AG10803 (cell line): ENCODE measurements at regions not wholly inside any gene's neighbourhood (a gene's known extent, or its start where the extent isn't known, plus 50 kb on each side); places are given as distances from the start of the nearest gene placed in this dataset.
A peak's percentile ranks its signal among the peaks of the same experiment; 100 is the strongest.

Source experiments
- DNase-seq: peaks from one replicate; pipeline ENCODE4 v3.0.0; 2010; ENCODE audit warnings: low read depth
- H3K4me3 ChIP-seq: 2 replicates; pipeline ENCODE4 v1.5.1; 2011; ENCODE audit warnings: mild to moderate bottlenecking, low read length, control low read depth
- TF ChIP-seq, protein P1 (sequence below): conservative IDR thresholded peaks from 2 replicates; pipeline ENCODE4 v1.5.1; 2011; ENCODE audit warnings: mild to moderate bottlenecking, low read length, control low read depth, inconsistent platforms

DNA sequence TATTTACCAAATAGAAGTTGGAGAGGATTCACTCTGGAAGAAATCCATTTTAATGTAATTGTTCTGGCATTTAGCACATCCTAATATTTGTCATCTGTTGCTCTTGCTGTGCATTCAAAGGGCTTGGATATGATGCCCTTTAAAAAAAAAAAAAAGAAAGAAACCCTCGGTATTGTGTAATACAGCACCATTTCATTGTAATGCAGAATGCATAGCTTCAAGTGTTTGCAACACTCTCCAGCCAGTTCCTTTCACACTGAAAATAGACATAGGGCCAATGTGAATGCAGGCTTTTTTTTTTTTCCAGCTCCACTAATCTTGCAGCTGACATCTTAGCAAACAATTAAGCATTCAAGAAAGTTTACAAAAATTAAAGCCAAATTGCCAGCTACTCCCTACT is 197.4 kb upstream of the POU3F2 start:
- TF ChIP-seq, protein P1, sequence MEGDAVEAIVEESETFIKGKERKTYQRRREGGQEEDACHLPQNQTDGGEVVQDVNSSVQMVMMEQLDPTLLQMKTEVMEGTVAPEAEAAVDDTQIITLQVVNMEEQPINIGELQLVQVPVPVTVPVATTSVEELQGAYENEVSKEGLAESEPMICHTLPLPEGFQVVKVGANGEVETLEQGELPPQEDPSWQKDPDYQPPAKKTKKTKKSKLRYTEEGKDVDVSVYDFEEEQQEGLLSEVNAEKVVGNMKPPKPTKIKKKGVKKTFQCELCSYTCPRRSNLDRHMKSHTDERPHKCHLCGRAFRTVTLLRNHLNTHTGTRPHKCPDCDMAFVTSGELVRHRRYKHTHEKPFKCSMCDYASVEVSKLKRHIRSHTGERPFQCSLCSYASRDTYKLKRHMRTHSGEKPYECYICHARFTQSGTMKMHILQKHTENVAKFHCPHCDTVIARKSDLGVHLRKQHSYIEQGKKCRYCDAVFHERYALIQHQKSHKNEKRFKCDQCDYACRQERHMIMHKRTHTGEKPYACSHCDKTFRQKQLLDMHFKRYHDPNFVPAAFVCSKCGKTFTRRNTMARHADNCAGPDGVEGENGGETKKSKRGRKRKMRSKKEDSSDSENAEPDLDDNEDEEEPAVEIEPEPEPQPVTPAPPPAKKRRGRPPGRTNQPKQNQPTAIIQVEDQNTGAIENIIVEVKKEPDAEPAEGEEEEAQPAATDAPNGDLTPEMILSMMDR = no peak
- DNase-seq = no peak
- no peak overlapping the region for H3K4me3 ChIP-seq

DNA sequence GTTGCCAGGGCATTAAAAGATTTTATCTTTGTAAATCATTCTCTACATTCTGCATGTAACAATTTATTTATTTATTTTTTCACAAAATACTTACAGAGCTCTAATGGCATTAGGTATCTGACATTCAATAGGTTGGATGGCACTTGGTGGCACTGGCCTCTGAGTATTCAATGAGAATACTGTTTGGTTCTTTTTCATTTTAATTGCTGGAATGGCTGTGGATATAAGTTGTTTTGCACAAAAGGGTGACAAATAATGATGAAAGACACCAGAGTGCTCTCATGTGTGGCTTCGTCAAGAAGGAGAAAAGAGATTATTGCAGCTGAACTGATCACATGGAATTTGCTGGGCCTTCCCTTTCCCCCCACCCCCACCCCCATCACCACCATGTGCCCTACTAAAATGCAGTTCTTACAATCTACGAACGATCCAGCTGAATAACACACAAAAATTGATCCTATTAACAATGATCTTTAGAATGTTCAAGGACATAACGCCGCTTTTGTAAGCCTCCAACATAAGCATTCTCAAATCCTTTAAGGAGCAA is 195.2 kb upstream of the POU3F2 start:
- TF ChIP-seq, protein P1 = no peak
- DNase-seq = no peak
- no peak overlapping the region for H3K4me3 ChIP-seq

GRCh38 chr6:98640366-98640765 is 194.0 kb upstream of the POU3F2 start:
- DNase-seq = no peak
- no peak overlapping the region for H3K4me3 ChIP-seq
- TF ChIP-seq, protein P1 = no peak

DNA sequence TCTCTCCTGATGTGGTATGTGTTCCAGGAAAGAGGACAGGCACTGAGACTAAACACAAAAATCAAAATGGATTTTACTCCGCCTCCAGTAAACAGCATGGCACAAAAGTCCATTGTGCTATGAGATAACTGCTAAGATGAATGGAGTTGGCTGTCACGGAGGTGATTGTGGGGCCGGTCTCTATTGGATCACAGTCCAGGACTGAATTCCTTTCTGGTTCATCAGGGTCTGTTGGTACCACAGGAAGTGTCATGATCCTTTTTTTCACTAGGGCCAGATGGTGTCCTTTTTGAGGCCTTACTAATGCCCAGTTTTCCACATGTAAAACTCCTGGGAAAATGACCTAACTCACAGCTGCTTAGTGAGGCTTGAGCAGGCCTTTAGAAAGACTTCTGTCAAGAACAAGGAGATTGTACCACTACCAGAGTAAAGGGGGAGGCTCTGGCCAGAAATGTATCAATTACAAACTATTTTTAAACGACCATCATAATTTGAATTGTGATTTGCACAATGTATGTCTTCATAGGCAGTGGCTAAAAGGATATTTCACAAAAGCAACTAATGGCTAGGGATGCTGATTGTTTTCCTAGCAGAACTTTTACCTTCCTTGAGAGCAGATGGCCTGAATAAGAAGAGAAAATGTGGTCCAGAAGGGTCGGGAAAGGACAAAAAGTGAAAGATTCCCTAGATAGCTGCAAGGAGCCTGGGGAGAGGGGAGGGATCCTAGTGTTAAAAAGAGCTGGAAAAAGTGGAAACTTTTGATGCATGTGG is 192.2 kb upstream of the POU3F2 start:
- TF ChIP-seq, protein P1 = no peak
- DNase-seq = peak; percentile 5
- no peak overlapping the region for H3K4me3 ChIP-seq

- no peak overlapping the region for H3K4me3 ChIP-seq
- TF ChIP-seq, protein P1 = no peak
- no peak for DNase-seq
These were observed 190.3 kb upstream of the POU3F2 start for GRCh38 chr6:98644063-98644462.

GRCh38 chr6:98648211-98648914 is 186.0 kb upstream of the POU3F2 start:
- H3K4me3 ChIP-seq = no peak overlapping the region
- DNase-seq = no peak
- TF ChIP-seq, protein P1 = no peak
